ENCODE measurements at regions not wholly inside any gene's neighbourhood (a gene's known extent, or its start where the extent isn't known, plus 50 kb on each side); places are given as distances from the start of the nearest gene placed in this dataset.
A peak's percentile ranks its signal among the peaks of the same experiment; 100 is the strongest.

DNA sequence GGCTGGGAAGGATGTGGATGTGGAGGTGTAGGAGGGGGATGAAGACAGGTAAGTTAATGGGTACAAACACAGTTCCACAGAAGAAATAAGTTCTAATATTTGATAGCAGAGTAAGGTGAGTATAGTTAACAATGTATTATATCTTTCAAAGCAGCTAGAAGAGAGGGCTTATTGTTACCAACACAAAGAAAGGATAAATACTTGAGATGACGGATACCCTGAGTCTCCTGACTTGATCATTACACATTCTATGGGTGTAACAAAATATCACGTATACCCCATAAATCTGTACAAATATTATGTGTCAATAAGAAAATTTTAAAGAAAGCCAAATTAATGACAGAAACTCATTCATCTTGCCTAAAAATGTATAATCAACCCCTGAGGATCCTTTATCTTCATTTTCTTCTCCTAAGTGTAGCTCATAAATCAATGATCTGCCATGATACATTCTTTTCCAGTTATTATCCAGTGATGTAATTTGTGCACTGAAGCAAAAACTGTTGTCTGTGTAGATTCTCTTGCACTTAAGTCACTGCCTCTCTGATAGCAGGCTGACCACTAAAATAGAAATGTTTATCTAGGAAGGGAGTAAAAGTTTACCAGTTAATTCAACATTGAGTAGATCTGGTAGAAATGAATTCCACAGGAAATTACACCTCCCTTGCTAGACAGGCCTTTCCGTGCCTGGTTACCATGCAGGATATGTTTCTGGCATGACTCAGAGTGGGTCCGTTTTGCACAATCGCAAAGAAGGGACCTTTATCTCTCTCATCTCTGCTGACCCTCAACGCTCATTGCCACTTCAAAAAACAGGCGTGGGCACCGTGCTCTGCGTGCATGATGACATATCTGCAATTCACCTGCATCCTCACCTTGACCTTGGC is 249.7 kb upstream of the NCKAP5 start (continued):
- TF ChIP-seq SMC3 (IDR thresholded peaks at IDR 0.05; ENCODE audit: low read depth, low read length) (no peak), BHLHE40 (IDR thresholded peaks at IDR 0.05; ENCODE audit: low read depth, low read length) (peak; percentile 54)

GRCh38 chr2:133818661-133819060 is 250.4 kb upstream of the NCKAP5 start:
- BruUV-seq (replicated peaks), result no TSS peak
- Histone ChIP-seq H3K4ac (ENCODE audit: low read depth, low read length) (peak overlapping the region; percentile 98), H4K20me1 (ENCODE audit: insufficient read depth, low read length) (no peaks in the 10 kb centered on the region), H3K56ac (ENCODE audit: extremely low read depth, insufficient read depth, low read length) (peak overlapping the region; percentile 88), H3K4me3 (ENCODE audit: insufficient read depth, low read depth, low read length) (no peak overlapping the region), H2AK5ac (ENCODE audit: low read depth, low read length) (peak overlapping the region; percentile 98), H2BK5ac (ENCODE audit: low read depth, low read length, poor library complexity, severe bottlenecking) (peak overlapping the region; percentile 96), H3K36me3 (ENCODE audit: control insufficient read depth, insufficient read depth, low read length) (no peaks in the 10 kb centered on the region), H3K9me1 (ENCODE audit: insufficient read depth, low read length) (peaks cover 28% of the 10 kb centered on the region), H3K23ac (ENCODE audit: low read depth, low read length) (peak overlapping the region; percentile 95), H4K91ac (ENCODE audit: insufficient read depth, low read depth, low read length) (peak overlapping the region; percentile 90), H2BK20ac (ENCODE audit: low read depth, low read length) (peak overlapping the region; percentile 99), H4K5ac (ENCODE audit: low read depth, low read length) (peak overlapping the region; percentile 81; the same call in 1 of the 2 replicates), H3K79me1 (ENCODE audit: low read depth in 1 of 2, low read length in 2 of 2) (peaks cover 0 to 36% of the 10 kb centered on the region in 2 experiments; a peak in 3 of 4 replicates), H3K14ac (replicated peaks; ENCODE audit: low read depth, low read length) (peak overlapping the region; percentile 91), H3K18ac (ENCODE audit: low read depth, low read length) (peak overlapping the region; percentile 74), H3K9ac (ENCODE audit: low read depth, low read length) (peak overlapping the region; percentile 15; the same call in 1 of the 2 replicates), H2BK120ac (ENCODE audit: low read depth, low read length) (peak overlapping the region; percentile 100), H3K9me3 (ENCODE audit: control insufficient read depth, insufficient read depth, low read length) (no peaks in the 10 kb centered on the region), H2BK15ac (ENCODE audit: low read depth, low read length) (peak overlapping the region; percentile 63; the same call in 2 of the 3 replicates), H2AK9ac (replicated peaks; ENCODE audit: low read depth, low read length, poor library complexity) (no peak overlapping the region), H3K4me1 (ENCODE audit: control insufficient read depth, insufficient read depth, low read length) (peaks cover 16% of the 10 kb centered on the region), H3K4me2 (ENCODE audit: low read depth, low read length) (no peak overlapping the region; the same call in 1 of the 2 replicates), H3K27me3 (ENCODE audit: control insufficient read depth, insufficient read depth, low read length) (no peaks in the 10 kb centered on the region), H3K27ac (ENCODE audit: insufficient read depth, low read length) (peak overlapping the region; percentile 69), H4K8ac (ENCODE audit: low read depth in 2 of 2, low read length in 2 of 2) (peak overlapping the region; percentile 23 to 94), H2AFZ (replicated peaks; ENCODE audit: low read length, poor library complexity) (peak overlapping the region; percentile 9)
- intact Hi-C loops (cut with micrococcal nuclease) (no loop called here), dilution Hi-C loops (cut with HindIII; ENCODE audit: low sequenced_read_pairs, unreplicated experiment) (no loop called here), in situ Hi-C loops (cut with MboI; ENCODE audit: low sequenced_read_pairs) (no loop called here)
- no CpG with 5 or more reads among the region's 3 CpGs for WGBS, 2 experiments (ENCODE audit: extremely low coverage in 2 of 2, insufficient read length in 1 of 2)
- ChIA-PET POLR2A (ENCODE audit: unreplicated experiment) (interaction anchor here (1.6 kb wide), 1 partner anchor 578 kb away, joined by 4 read pairs; no protein-coding TSS in a partner anchor), CTCF (no interaction called here)
- no peak for TF ChIP-seq POLR2A (IDR thresholded peaks at IDR 0.05; ENCODE audit: low read depth, low read length)
- no peak for TF ChIP-seq MAFK (IDR thresholded peaks at IDR 0.05; ENCODE audit: low read depth, low read length)
- TF ChIP-seq ELK1 (IDR thresholded peaks at IDR 0.05; ENCODE audit: borderline replicate concordance, low read depth, low read length), result no peak
- no peak for TF ChIP-seq CEBPB (IDR thresholded peaks at IDR 0.05; ENCODE audit: low read depth, low read length)
- TF ChIP-seq SMC3 (IDR thresholded peaks at IDR 0.05; ENCODE audit: low read depth, low read length), result no peak
- no peak for TF ChIP-seq MXI1 (IDR thresholded peaks at IDR 0.05; ENCODE audit: borderline replicate concordance, low read depth, low read length)
- TF ChIP-seq NFE2L2 (IDR thresholded peaks at IDR 0.05; ENCODE audit: low read depth, low read length), result no peak
- TF ChIP-seq RCOR1 (IDR thresholded peaks at IDR 0.05; ENCODE audit: insufficient replicate concordance, low read length), result no peak
- TF ChIP-seq FOS (IDR thresholded peaks at IDR 0.05; ENCODE audit: low read depth, low read length), result no peak
- no peak for DNase-seq
- no peak for ATAC-seq (ENCODE audit: low read depth)
